Upper lobe of left lung (tissue), 4 donors: ENCODE measurements at regions not wholly inside any gene's neighbourhood (a gene's known extent, or its start where the extent isn't known, plus 50 kb on each side); places are given as distances from the start of the nearest gene placed in this dataset.

ENCODE experiments used
- EP300 ChIP-seq, 4 donors: sonication (generic); formaldehyde crosslinking; IDR thresholded peaks; one replicate each; pipeline ENCODE4 v1.5.1; 2017; ENCODE audit warnings: antibody characterized with exemption in 4 of 4, control low read depth in 2 of 4
- POLR2A ChIP-seq, 4 donors: fragments of 450-650 bp; IDR thresholded peaks; one replicate each; pipeline ENCODE4 v1.5.1; 2016 to 2017; ENCODE audit warnings: antibody characterized with exemption in 4 of 4, mild to moderate bottlenecking in 2 of 4
- TF ChIP-seq, protein P1 (sequence below), 6 experiments: fragments of 450-650 bp in 4 of 6; fragments of 200-600 bp in 2 of 6; sonication (generic) in 2 of 6; IDR thresholded peaks; one replicate each; pipeline ENCODE4 v1.5.1; 2016 to 2019; ENCODE audit warnings: antibody characterized with exemption in 6 of 6

DNA sequence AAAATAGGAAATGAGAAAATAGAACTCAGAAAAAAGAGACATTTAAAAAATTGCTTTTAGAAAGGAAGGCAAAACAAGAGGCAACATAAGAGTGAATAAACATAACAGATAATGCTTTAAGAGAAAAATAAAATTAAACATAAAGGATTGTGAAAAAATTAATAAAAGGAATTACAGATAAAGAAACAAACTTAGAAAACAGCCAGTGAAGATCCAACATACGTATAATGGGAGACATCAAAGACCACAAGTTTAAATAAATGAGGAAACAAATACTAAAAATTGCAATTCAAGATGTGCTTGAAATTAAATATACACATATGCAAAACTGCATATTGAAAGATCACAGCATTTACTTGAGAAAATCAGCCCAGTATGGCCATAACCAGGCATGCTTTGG, 448.9 kb downstream of the NBAS start:
- TF ChIP-seq, protein P1, sequence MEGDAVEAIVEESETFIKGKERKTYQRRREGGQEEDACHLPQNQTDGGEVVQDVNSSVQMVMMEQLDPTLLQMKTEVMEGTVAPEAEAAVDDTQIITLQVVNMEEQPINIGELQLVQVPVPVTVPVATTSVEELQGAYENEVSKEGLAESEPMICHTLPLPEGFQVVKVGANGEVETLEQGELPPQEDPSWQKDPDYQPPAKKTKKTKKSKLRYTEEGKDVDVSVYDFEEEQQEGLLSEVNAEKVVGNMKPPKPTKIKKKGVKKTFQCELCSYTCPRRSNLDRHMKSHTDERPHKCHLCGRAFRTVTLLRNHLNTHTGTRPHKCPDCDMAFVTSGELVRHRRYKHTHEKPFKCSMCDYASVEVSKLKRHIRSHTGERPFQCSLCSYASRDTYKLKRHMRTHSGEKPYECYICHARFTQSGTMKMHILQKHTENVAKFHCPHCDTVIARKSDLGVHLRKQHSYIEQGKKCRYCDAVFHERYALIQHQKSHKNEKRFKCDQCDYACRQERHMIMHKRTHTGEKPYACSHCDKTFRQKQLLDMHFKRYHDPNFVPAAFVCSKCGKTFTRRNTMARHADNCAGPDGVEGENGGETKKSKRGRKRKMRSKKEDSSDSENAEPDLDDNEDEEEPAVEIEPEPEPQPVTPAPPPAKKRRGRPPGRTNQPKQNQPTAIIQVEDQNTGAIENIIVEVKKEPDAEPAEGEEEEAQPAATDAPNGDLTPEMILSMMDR (IDR thresholded peaks at IDR 0.05) = no peak
- TF ChIP-seq POLR2A (IDR thresholded peaks at IDR 0.05) = no peak
- TF ChIP-seq EP300 (IDR thresholded peaks at IDR 0.05) = no peak
